Stimulated activated CD8-positive, alpha-beta memory T cell treated with anti-CD3 and anti-CD28 coated beads, Interleukin-2, amount 100 ng/mL, for 48 hours (primary cell): ENCODE measurements at regions not wholly inside any gene's neighbourhood (a gene's known extent, or its start where the extent isn't known, plus 50 kb on each side); places are given as distances from the start of the nearest gene placed in this dataset.

Experiments
- DNase-seq, 2 donors: peaks; one replicate each; pipeline ENCODE4 v3.0.0-alpha.2; 2020; ENCODE audit warnings: low read depth in 2 of 2

DNA sequence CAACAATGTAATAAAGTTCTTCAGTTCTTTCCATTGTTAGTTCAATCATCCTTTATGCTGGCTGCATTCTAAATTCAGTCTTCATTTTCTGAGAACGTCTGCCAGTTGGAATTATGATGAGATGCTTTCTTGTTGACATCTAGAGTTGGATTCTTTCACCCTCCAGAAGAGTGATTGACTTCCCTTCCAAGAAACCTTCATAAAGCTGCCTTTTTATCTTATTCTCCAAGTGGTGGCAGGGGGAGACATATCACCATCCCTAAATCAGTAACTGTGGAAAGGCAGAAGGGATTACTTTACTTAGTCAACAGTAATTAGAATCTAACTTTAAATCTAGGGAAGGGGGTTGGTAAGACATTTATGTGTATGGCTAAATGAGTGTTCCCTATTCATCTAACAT, 86.8 kb upstream of the GULP1 start:
- no peak for DNase-seq

DNA sequence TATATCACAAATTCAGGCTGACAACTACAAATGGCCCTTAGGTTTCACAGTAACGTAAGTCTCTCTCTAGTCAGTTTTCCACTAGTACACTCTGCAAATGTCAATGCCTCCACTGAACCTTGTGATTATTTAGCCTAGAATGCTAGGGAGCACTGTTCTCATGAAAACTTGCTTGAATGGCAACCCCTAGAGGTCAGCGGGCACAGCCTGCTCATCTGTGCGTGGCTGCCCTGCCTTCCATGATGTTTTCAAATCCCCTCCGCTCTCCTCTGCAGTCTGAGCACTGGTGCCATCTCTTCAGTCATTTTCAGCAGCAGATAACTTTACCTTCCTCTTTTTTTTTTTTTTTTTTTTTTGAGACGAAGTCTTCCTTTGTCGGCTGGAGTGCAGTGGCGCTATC, 84.1 kb upstream of the GULP1 start:
- no peak for DNase-seq

DNA sequence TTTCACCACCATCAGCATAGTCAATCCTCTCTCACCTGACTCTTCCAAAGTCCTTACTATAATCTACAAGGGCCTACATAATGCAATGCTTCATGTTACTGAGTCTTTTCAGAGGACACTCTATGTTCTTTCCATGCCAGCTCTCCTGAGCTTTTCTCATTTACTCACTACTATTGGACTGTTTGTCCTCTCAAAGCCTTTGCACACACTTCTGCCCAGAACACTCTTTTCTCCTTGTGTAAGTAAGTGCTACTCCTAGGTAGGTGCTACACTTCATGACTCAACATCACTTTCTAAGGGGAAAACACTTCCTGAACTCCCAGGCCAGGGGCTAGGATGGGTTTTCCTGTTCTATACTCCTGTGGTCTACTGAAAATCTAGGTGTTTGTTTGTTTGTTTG, 82.5 kb upstream of the GULP1 start:
- no peak for DNase-seq

DNA sequence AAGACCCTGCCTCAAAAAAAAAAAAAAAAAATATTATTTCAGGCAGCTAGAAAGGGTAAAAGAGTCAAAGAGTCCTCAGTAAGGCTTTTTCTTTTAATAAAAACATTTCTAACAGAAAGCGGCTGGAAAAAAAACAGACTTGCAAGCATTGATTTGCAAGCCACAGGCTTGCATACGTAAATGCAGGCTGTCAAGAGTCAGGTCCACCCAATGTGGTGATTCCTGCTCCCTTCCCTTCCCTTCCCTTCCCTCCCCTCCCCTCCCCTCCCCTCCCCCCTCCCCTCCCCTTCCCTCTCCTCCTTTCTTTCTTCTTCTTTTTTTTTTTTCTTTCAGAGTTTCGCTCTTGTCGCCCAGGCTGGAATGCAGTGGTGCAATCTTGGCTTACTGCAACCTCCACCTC, 74.4 kb upstream of the GULP1 start:
- no peak for DNase-seq

DNA sequence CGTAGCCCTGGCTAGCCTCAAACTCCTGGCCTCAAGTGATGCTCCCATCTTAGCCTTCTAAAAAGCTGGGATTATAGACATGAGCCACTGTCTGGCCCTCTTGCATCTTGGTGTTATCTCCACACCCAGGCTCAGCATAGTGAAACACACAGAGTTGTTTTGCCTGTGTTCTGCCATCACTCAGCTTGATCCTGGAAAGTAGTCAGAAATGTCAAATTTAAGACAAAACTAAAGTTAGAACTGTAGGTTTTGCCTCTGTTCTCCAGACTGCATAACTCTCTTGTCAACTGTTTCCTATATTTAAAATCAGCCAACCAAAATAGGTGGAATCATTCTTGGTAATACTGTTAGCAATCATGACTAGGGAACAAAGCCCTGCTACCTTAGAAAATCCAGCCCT, 72.1 kb upstream of the GULP1 start:
- no peak for DNase-seq

DNA sequence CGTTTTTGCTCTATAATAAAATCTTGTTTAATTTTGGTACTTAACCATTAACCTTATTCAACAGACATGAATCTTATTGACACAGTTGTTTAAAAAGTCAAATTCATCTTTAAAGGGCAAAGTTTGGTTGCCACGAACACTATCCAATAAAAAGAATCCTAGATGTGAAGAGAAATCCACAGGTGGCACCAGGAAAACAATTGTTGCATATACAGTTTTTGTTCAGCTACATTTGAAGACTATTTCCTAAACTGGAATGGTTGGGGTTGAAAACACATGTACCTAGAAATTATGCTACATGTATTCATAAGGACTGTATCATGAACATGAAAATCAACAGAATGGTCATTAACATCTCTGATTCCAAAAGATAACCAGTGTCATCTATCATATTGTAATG, 71.1 kb upstream of the GULP1 start:
- DNase-seq: no peak

DNA sequence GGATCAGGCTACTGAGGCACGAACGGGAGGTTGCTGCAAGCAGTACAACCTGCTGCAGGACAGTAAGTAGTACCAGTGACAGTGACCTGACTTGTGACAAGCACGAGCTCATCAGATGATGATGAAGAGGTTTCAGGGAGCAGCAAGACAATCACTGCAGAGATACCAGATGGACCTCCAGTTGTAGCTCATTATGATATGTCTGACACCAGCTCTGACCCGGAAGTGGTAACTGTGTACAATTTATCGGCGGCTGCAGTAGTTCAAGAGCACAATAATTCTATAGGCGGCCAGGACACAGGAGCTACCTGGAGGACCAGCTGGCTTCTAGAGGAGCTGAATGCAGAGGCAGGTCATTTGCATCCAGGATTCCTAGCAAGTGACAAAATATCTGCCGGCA, 64.0 kb upstream of the GULP1 start:
- DNase-seq: no peak

DNA sequence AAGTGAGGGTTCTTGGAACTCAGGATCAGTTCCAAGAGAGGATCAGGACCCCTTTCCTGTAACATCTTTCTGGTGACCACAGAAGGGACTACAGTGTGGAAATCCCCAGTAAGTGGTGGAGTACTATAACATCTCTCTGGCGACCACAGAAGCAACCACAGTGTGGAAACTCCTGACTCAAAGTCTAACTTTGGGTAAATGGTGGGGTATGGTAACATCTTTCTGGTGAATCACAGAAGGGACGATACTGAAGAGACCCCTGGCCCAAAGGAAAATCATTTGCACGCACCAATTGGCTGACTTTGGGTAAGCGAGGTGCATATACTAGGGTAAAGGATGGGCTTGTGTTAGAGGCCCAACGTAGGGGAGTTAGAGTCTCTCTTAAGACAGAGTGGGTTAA, 56.3 kb upstream of the GULP1 start:
- DNase-seq: peak in 1 of 2 donors; percentile 3

DNA sequence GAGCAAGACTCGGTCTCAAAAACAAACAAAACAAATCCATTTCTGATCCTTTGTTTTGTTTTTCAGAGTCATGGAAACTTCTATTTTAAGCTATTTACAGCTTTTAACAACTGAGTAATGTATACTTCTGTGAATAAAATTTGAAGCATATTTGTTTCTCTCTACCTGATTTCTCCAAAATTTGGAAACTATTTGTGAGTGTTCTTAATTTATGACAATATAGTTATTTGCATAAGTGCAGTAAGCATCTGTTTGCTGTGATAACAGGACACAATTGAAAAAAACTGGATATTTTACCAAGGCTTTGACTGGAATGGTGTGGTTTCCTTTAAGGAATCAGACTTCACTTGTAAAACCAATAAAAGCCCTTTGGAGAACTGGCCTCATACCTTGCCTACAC, 53.3 kb upstream of the GULP1 start:
- DNase-seq: no peak
